Testis (tissue), 2 donors: ENCODE measurements at regions not wholly inside any gene's neighbourhood (a gene's known extent, or its start where the extent isn't known, plus 50 kb on each side); places are given as distances from the start of the nearest gene placed in this dataset.

Source experiments
- DNase-seq: peaks from one replicate; pipeline ENCODE4 v3.0.0-alpha.2; 2019
- H3K27ac ChIP-seq, 2 donors: fragments of 200-600 bp; sonication (generic); one replicate each; pipeline ENCODE4 v1.5.1; 2019
- H3K27me3 ChIP-seq: fragments of 200-600 bp; sonication (generic); one replicate; pipeline ENCODE4 v1.5.1; 2019
- H3K36me3 ChIP-seq: fragments of 200-600 bp; sonication (generic); one replicate; pipeline ENCODE4 v1.5.1; 2017; ENCODE audit warnings: low read depth; ENCODE audit errors: missing control alignments
- H3K4me1 ChIP-seq: fragments of 200-600 bp; sonication (generic); one replicate; pipeline ENCODE4 v1.5.1; 2019
- H3K4me3 ChIP-seq, 2 donors: fragments of 200-600 bp; sonication (generic); one replicate each; pipeline ENCODE4 v1.5.1; 2017 to 2019
- H3K9me3 ChIP-seq: fragments of 200-600 bp; sonication (generic); one replicate; pipeline ENCODE4 v1.5.1; 2017
- CTCF ChIP-seq, 3 experiments: fragments of 450-650 bp in 2 of 3; fragments of 200-600 bp in 1 of 3; sonication (generic) in 1 of 3; IDR thresholded peaks; one replicate each; pipeline ENCODE4 v1.5.1; 2016 to 2019; ENCODE audit warnings: antibody characterized with exemption in 3 of 3, mild to moderate bottlenecking in 2 of 3, moderate library complexity in 1 of 3
- POLR2A ChIP-seq: fragments of 450-650 bp; IDR thresholded peaks from one replicate; pipeline ENCODE4 v1.6.1; 2017; ENCODE audit warnings: antibody characterized with exemption, mild to moderate bottlenecking, moderate library complexity
- WGBS, 2 donors: methylation state at CpG; one replicate each; pipeline ENCODE4 v1.1.5; 2018; 5-methylcytosine and 5-hydroxymethylcytosine counted together
- intact Hi-C: fragments of 100-400 bp; cut with DNase I; formaldehyde crosslinking; loops from one replicate; pipeline ENCODE4 v1.15.1; 2023; ENCODE audit warnings: low total_unique reads

- intact Hi-C loops, result loop anchor here (5.0 kb wide), 1 partner anchor 1236 kb away; no protein-coding TSS in a partner anchor
These were observed 119.7 kb upstream of the ZFP64 start for GRCh38 chr20:52311209-52311794.

GRCh38 chr20:52309181-52309580 is 117.6 kb upstream of the ZFP64 start:
- Histone ChIP-seq H3K27ac (no peak overlapping the region), H3K4me1 (no peaks in the 10 kb centered on the region), H3K4me3 (no peak overlapping the region), H3K27me3 (no peaks in the 10 kb centered on the region), H3K9me3 (no peaks in the 10 kb centered on the region), H3K36me3 (no peaks in the 10 kb centered on the region)
- TF ChIP-seq CTCF (IDR thresholded peaks at IDR 0.05), result no peak
- no peak for TF ChIP-seq POLR2A
- intact Hi-C loops, result no loop called here
- 78 to 81% methylated on average over 7 of the region's 7 CpGs for WGBS, 2 donors
- DNase-seq, result no peak

More at GRCh38 chr20:52311209-52311794, 119.7 kb upstream of the ZFP64 start:
- no peaks in the 10 kb centered on the region for H3K27me3 ChIP-seq
- no peak overlapping the region for H3K4me3 ChIP-seq
- H3K4me1 ChIP-seq, result no peaks in the 10 kb centered on the region
- no peak for DNase-seq
- no peaks in the 10 kb centered on the region for H3K36me3 ChIP-seq
- H3K9me3 ChIP-seq, result no peaks in the 10 kb centered on the region
- TF ChIP-seq POLR2A (no peak), CTCF (IDR thresholded peaks at IDR 0.05) (no peak)
- WGBS, 2 donors, result 79 to 80% methylated on average over 8 of the region's 8 CpGs
- H3K27ac ChIP-seq, result no peak overlapping the region

- Histone ChIP-seq H3K4me1 (no peaks in the 10 kb centered on the region), H3K27ac (no peak overlapping the region), H3K27me3 (no peaks in the 10 kb centered on the region), H3K9me3 (no peaks in the 10 kb centered on the region), H3K36me3 (no peaks in the 10 kb centered on the region), H3K4me3 (no peak overlapping the region)
- DNase-seq, result no peak
- TF ChIP-seq CTCF (IDR thresholded peaks at IDR 0.05), result no peak
- no peak for TF ChIP-seq POLR2A
- WGBS, 2 donors, result 92 to 96% methylated on average over 4 of the region's 4 CpGs
- intact Hi-C loops, result no loop called here
These were observed 114.9 kb upstream of the ZFP64 start for GRCh38 chr20:52306477-52306876.

- H3K4me3 ChIP-seq, result no peak overlapping the region
- no peaks in the 10 kb centered on the region for H3K4me1 ChIP-seq
- TF ChIP-seq POLR2A (no peak), CTCF (IDR thresholded peaks at IDR 0.05) (no peak)
- DNase-seq, result no peak
- intact Hi-C loops, result no loop called here
- 82 to 95% methylated on average over 7 of the region's 7 CpGs for WGBS, 2 donors
- H3K36me3 ChIP-seq, result no peaks in the 10 kb centered on the region
- no peak overlapping the region for H3K27ac ChIP-seq
- no peaks in the 10 kb centered on the region for H3K9me3 ChIP-seq
- no peaks in the 10 kb centered on the region for H3K27me3 ChIP-seq
These were observed 114.3 kb upstream of the ZFP64 start for GRCh38 chr20:52305858-52306257.

GRCh38 chr20:52305024-52305645 is 113.6 kb upstream of the ZFP64 start:
- H3K36me3 ChIP-seq, result no peaks in the 10 kb centered on the region
- DNase-seq, result no peak
- no peaks in the 10 kb centered on the region for H3K9me3 ChIP-seq
- no peak overlapping the region for H3K27ac ChIP-seq
- intact Hi-C loops, result no loop called here
- WGBS, 2 donors, result 91% methylated on average over 3 of the region's 3 CpGs
- H3K27me3 ChIP-seq, result no peaks in the 10 kb centered on the region
- H3K4me1 ChIP-seq, result no peaks in the 10 kb centered on the region
- no peak for TF ChIP-seq POLR2A
- TF ChIP-seq CTCF (IDR thresholded peaks at IDR 0.05), result no peak
- H3K4me3 ChIP-seq, result no peak overlapping the region
